SJSA1 (cell line): ENCODE measurements at regions not wholly inside any gene's neighbourhood (a gene's known extent, or its start where the extent isn't known, plus 50 kb on each side); places are given as distances from the start of the nearest gene placed in this dataset.
"Not testable (repeated sequence)": the region's sequence is repeated elsewhere in the genome, so short reads cannot be mapped to it uniquely, and the experiment has no call there.

Experiments
- DNase-seq, 2 experiments: peaks; one replicate each; pipeline ENCODE4 v3.0.0-alpha.2; 2015 to 2020; ENCODE audit warnings: low spot score in 2 of 2, low read depth in 1 of 2
- H3K27ac ChIP-seq: fragments of 250-450 bp; sonication (Bioruptor Pico); 2 replicates; pipeline ENCODE4 v1.5.1; 2020; ENCODE audit warnings: mild to moderate bottlenecking, moderate library complexity
- H3K27me3 ChIP-seq: fragments of 250-450 bp; sonication (Bioruptor Pico); replicated peaks from 2 replicates; pipeline ENCODE4 v1.5.1; 2020; ENCODE audit warnings: mild to moderate bottlenecking, moderate library complexity
- H3K36me3 ChIP-seq: fragments of 250-450 bp; sonication (Bioruptor Pico); 2 replicates; pipeline ENCODE4 v1.5.1; 2020; ENCODE audit warnings: mild to moderate bottlenecking
- H3K4me1 ChIP-seq: fragments of 250-450 bp; sonication (Bioruptor Pico); replicated peaks from 2 replicates; pipeline ENCODE4 v1.6.1; 2021; ENCODE audit warnings: mild to moderate bottlenecking
- H3K4me3 ChIP-seq: fragments of 250-450 bp; sonication (Bioruptor Pico); 2 replicates; pipeline ENCODE4 v1.5.1; 2020; ENCODE audit warnings: mild to moderate bottlenecking
- H3K9me3 ChIP-seq: fragments of 250-450 bp; sonication (Bioruptor Pico); replicated peaks from 2 replicates; pipeline ENCODE4 v1.5.1; 2020; ENCODE audit warnings: mild to moderate bottlenecking

DNA sequence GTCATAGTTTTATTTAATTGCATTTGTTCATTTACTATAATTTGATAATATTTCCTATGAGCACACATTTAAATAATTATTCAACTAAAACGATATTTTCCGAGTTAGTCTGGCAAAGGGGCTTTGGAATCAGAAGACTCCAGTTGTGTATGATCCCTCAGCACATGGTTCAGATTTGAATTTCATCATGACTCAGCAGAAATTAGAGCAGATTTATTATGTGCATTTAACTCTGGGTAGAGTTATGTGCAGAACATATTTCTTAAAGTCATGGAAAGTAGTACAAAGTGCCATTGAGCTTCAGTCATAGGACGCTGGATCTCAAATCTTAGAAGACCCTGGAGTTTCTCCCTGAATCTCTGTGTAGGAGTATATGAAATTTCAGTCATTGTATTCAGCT lies 106.7 kb downstream of the ADCYAP1 start:
- H3K36me3 ChIP-seq: no peaks in the 10 kb centered on the region
- H3K27me3 ChIP-seq: no peaks in the 10 kb centered on the region
- H3K4me3 ChIP-seq: no peak overlapping the region
- H3K4me1 ChIP-seq: peaks cover 5% of the 10 kb centered on the region
- no peak for DNase-seq
- no peaks in the 10 kb centered on the region for H3K9me3 ChIP-seq
- no peak overlapping the region for H3K27ac ChIP-seq

- peaks cover 5% of the 10 kb centered on the region for H3K4me1 ChIP-seq
- no peak for DNase-seq
- H3K27ac ChIP-seq: no peak overlapping the region
- H3K36me3 ChIP-seq: no peaks in the 10 kb centered on the region
- no peak overlapping the region for H3K4me3 ChIP-seq
- no peaks in the 10 kb centered on the region for H3K27me3 ChIP-seq
- no peaks in the 10 kb centered on the region for H3K9me3 ChIP-seq
These were observed 108.1 kb downstream of the ADCYAP1 start for GRCh38 chr18:1012775-1013174.

GRCh38 chr18:1013951-1014350 lies 109.3 kb downstream of the ADCYAP1 start:
- H3K27ac ChIP-seq: no peak overlapping the region
- no peak for DNase-seq

DNA sequence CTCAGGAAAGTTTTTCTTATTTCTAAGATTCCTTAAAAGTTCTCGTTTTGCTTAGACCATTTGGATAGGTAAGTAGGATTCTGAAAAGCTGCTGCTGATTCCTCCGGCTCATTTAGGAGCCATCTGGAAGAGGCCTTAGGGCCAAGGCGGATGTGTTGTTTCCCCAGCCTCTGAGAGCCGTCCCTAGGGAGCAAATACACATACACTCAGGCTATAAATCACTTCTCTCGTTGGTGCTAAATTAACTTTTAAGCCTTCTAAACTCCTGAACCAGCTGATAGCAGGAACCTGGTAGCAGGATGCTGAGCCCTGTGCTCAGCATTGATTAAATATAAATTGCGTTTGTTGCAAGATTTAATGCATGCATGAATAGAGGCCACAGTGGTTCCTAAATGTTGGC lies 109.8 kb downstream of the ADCYAP1 start:
- no peak for DNase-seq
- Histone ChIP-seq H3K9me3 (no peaks in the 10 kb centered on the region), H3K27me3 (no peaks in the 10 kb centered on the region), H3K4me3 (no peak overlapping the region), H3K36me3 (no peaks in the 10 kb centered on the region), H3K4me1 (peaks cover 5% of the 10 kb centered on the region), H3K27ac (no peak overlapping the region)

More at GRCh38 chr18:1013951-1014350, 109.3 kb downstream of the ADCYAP1 start:
- Histone ChIP-seq H3K4me1 (peaks cover 5% of the 10 kb centered on the region), H3K27me3 (no peaks in the 10 kb centered on the region), H3K9me3 (no peaks in the 10 kb centered on the region), H3K4me3 (no peak overlapping the region), H3K36me3 (no peaks in the 10 kb centered on the region)

DNA sequence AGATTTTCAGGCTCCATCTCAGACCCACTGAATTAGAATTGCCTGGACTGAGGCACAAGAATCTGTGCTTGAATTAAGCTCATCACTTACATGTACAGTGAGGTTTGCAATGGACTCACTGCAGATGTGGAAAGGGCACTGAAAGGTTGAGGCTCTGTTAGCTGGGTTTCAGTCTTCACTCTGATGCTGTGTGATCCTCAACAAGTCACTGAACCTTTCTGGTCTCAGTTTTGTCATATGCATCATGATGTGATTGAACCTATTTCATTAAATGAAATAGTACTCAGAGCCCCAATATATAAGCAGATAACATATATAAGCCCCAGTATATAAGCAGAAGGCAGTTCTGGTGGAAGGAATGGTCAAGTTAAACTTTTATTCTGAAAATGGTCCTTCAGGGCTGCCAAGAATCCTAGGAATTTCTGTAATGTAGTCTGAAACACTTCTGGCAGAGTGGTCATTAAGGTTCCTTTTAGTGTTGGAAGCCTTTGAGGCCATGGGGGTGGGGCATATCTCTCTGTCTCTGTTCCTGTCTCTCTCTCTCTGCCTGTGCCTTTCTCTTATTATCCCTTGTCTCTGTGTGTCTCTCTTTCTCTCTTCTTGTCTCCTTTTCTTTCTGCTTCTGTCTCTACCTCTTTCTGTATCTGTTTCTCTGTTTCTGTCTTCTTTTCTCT lies 110.4 kb downstream of the ADCYAP1 start:
- peaks cover 5% of the 10 kb centered on the region for H3K4me1 ChIP-seq
- no peak overlapping the region for H3K27ac ChIP-seq
- DNase-seq: peak in 1 of 2 experiments; percentile 28
- H3K36me3 ChIP-seq: no peaks in the 10 kb centered on the region
- H3K4me3 ChIP-seq: no peak overlapping the region
- no peaks in the 10 kb centered on the region for H3K9me3 ChIP-seq
- H3K27me3 ChIP-seq: no peaks in the 10 kb centered on the region

- H3K27me3 ChIP-seq: no peaks in the 10 kb centered on the region
- no peak overlapping the region for H3K4me3 ChIP-seq
- H3K4me1 ChIP-seq: peaks cover 5% of the 10 kb centered on the region
- no peaks in the 10 kb centered on the region for H3K36me3 ChIP-seq
- no peak for DNase-seq
- H3K9me3 ChIP-seq: no peaks in the 10 kb centered on the region
- H3K27ac ChIP-seq: no peak overlapping the region
These were observed 111.1 kb downstream of the ADCYAP1 start for GRCh38 chr18:1015777-1016176.

DNA sequence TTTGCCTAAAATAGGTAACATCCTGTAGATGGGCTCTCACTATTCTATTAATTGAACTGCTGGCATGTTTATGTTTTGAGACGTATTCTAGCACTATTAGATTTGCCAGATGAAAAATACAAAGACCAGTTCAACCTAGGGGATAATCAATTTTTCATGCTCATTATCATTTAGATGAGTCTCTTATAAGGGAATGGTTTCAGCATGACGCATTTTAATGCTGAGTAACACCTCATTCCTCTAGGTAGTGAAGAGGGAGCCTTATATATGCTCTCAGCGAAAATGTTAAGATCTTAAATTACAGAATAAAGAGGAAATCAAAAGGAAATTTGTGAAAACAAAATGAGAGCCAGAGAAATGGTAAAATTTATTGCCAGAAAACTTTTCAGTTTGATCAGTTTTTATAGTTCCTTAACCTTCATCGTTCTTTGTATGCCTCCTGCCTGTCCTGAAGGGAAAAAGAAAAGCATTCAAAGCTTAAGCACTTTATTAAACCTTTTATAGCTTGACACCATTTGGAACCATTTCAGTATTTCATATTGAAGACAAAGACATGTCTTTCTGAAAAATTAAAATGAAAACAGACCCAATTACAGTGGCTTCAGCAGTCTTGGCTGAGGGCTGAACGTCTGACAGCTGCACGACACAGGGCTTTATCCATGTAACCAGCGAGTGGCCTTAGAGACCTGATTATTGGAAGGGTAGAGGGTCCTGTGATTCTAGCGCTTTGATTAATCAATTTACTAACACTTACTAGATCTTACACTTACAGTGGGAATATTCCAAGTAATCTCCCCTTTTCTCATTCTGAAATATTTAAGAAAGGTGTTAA lies 112.8 kb downstream of the ADCYAP1 start:
- H3K4me1 ChIP-seq: peaks cover 5% of the 10 kb centered on the region
- no peaks in the 10 kb centered on the region for H3K36me3 ChIP-seq
- 0 out of 2 replicates have a peak, but pooled peaks cover 4% of the 10 kb centered on the region for H3K27me3 ChIP-seq
- H3K4me3 ChIP-seq: no peak overlapping the region
- DNase-seq: no peak
- no peak overlapping the region for H3K27ac ChIP-seq
- H3K9me3 ChIP-seq: no peaks in the 10 kb centered on the region

GRCh38 chr18:1018181-1018681 lies 113.6 kb downstream of the ADCYAP1 start:
- Histone ChIP-seq H3K9me3 (no peaks in the 10 kb centered on the region), H3K4me1 (peaks cover 5% of the 10 kb centered on the region), H3K27ac (no peak overlapping the region), H3K4me3 (no peak overlapping the region), H3K27me3 (0 out of 2 replicates have a peak, but pooled peaks cover 4% of the 10 kb centered on the region), H3K36me3 (no peaks in the 10 kb centered on the region)
- DNase-seq: no peak

DNA sequence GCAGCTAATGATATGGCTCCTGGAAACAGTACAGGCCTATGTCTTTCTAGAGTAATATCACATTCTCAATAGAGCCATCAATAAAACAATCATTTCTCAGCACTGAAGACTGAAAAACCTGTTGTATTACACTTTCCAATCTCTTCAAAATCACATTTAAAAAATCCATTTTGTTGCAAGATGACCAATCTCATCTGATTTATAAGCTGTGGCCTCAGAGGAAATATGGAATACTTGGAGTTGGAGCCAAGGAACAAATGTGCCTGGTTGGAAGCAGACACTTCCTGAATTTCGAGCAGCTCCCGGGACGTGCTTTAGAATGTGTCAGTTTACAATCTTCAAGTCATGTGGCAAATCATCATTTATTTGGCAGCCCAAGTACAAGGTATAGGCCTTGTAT lies 114.5 kb downstream of the ADCYAP1 start:
- Histone ChIP-seq H3K9me3 (no peaks in the 10 kb centered on the region), H3K27me3 (0 out of 2 replicates have a peak, but pooled peaks cover 4% of the 10 kb centered on the region), H3K36me3 (no peaks in the 10 kb centered on the region), H3K4me3 (no peak overlapping the region), H3K27ac (no peak overlapping the region), H3K4me1 (peaks cover 5% of the 10 kb centered on the region)
- DNase-seq: no peak

DNA sequence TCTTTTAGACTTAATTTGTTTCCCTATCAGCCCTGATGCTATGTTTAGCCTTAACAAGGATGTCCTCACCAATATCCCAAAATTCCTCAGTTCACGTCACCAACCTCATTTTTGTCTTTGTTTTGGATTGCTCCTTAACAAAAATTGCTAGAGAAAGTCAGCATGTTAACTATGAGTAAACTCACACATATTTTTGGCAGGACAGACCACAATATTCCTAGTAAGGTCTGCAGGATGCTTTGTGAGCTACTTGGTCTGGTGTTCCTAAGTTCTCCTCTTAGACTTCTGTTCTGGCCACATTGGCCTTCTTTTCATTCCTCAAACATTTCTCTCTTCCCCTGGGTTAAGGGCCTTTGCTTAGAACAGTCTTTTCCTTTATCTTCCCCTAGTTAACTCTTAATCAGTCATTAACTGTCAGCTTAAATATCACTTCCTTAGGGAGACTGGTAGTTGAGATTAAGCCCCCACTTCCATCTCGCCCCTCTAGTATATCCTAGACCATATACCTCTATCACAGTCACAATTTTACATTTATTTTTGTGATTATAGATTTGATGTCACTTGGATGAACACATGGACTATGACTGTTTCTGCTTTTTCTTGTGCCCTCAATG lies 116.2 kb downstream of the ADCYAP1 start:
- Histone ChIP-seq H3K36me3 (no peaks in the 10 kb centered on the region), H3K9me3 (no peaks in the 10 kb centered on the region), H3K27me3 (0 out of 2 replicates have a peak, but pooled peaks cover 4% of the 10 kb centered on the region), H3K27ac (no peak overlapping the region), H3K4me3 (no peak overlapping the region), H3K4me1 (no peaks in the 10 kb centered on the region)
- no peak for DNase-seq

DNA sequence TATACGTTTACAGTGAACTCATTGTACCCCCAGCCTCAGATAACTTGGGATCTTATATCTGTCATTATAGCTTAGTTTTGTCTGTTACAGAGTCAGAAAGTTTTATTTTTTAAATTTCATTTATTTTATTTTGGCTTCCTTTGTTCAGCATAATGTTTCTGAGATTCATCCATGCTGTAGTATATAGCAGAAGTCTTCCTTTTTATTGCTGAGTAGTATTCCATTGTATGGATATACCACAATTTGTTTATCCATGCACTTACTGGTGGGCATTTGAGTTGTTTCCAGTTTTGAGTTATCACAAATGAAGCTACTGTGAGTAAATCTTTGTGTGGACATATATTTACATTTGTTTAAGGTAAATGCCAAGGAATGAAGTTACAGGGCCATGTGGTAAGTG lies 122.3 kb downstream of the ADCYAP1 start:
- Histone ChIP-seq H3K27me3 (no peaks in the 10 kb centered on the region), H3K36me3 (no peaks in the 10 kb centered on the region), H3K4me3 (no peak overlapping the region), H3K4me1 (no peaks in the 10 kb centered on the region), H3K27ac (no peak overlapping the region), H3K9me3 (no peaks in the 10 kb centered on the region)
- DNase-seq: no peak

- not testable (repeated sequence) for H3K36me3 ChIP-seq, H3K27ac ChIP-seq, H3K4me1 ChIP-seq, H3K4me3 ChIP-seq, DNase-seq, H3K9me3 ChIP-seq, H3K27me3 ChIP-seq
These were observed 128.4 kb downstream of the ADCYAP1 start for GRCh38 chr18:1033092-1033491.

DNA sequence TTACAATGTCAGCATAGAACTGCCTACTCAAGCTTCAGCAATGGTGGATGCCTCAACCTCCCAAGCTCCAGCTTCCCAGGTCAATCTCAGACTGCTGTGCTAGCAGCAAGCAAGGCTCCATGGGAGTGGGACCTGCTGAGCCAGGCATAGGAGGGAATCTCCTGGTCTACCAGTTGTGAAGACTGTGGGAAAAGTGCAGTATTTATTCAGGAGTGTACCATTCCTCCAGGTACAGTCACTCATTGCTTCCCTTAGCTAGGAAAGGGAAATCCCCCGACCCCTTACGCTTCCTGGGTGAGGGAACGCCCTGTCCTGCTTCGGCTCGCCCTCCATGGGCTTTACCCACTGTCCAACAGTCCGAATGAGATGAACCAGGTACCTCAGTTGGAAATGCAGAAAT lies 130.3 kb downstream of the ADCYAP1 start:
- Histone ChIP-seq H3K4me3 (no peak overlapping the region), H3K27ac (no peak overlapping the region)

DNA sequence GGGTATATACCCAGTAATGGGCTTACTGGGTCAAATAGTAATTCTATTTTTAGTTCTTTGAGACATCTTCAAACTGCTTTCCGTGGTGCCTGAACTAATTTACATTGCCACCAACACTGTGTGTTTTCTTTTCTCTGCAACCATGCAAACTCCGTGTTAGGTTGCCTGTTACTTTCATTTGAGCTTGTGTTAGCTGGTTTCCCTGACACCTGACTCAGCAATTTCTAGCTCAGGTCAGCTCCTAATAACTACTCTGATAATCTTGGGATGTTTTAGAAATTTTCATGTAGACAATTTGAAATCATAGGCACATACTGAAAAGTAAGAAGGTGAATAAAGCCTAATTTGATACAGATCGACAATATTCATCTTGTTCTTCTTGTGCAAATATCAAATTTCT lies 132.3 kb downstream of the ADCYAP1 start:
- Histone ChIP-seq H3K36me3 (no peaks in the 10 kb centered on the region), H3K4me3 (no peak overlapping the region), H3K9me3 (no peaks in the 10 kb centered on the region), H3K27ac (no peak overlapping the region), H3K27me3 (no peaks in the 10 kb centered on the region), H3K4me1 (no peaks in the 10 kb centered on the region)
- no peak for DNase-seq

More for the DNA sequence above, 130.3 kb downstream of the ADCYAP1 start:
- no peak for DNase-seq
- Histone ChIP-seq H3K36me3 (no peaks in the 10 kb centered on the region), H3K4me1 (no peaks in the 10 kb centered on the region), H3K27me3 (no peaks in the 10 kb centered on the region), H3K9me3 (no peaks in the 10 kb centered on the region)
